GM18868 (cell line): ENCODE measurements at regions not wholly inside any gene's neighbourhood (a gene's known extent, or its start where the extent isn't known, plus 50 kb on each side); places are given as distances from the start of the nearest gene placed in this dataset.
A peak's percentile ranks its signal among the peaks of the same experiment; 100 is the strongest.
"Not testable (repeated sequence)": the region's sequence is repeated elsewhere in the genome, so short reads cannot be mapped to it uniquely, and the experiment has no call there.

Source experiments
- ATAC-seq: cut with Tn5 transposase; IDR thresholded peaks from one replicate; pipeline ENCODE4 v1.9.1; 2021; ENCODE audit warnings: mild to moderate bottlenecking, moderate library complexity; ENCODE audit not compliant: unreplicated experiment

DNA sequence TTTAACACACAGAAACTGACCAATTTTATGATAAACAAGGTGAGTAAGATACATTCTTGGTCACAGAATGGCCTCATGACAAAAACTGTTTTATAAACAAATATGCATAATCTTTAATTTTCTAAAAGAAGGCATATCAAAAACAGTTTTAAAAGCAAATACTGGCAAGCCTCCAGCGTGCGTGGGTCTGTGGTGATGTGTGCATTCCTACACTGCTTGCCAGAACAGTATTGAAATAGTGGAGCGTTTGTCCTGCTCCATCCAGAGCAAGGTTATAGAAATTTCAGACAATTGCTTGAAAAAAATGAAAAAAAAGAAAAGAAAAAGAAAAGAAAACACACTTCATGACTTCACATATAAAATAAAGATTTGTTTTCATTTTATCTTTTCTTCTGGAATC is 140.9 kb downstream of the MZT1 start:
- ATAC-seq: no peak

DNA sequence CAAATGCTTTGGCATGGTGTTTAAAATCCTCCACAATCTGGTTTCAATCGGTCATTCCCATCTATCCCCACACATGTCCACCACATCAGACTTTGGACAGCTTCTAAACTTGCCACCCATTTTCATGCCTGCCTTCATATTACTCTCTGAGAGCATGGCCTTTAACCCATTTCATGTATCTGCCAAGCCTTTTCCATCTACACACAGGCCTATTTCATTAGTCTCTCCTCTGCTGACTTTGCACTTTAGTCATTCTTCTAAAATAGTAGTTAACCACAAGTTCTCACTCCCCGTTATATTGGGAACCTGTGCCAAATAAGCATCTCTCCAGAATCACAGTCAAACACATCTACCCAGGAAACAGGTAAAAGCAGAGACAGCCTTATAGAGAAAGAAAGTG is 142.2 kb downstream of the MZT1 start:
- ATAC-seq: no peak

DNA sequence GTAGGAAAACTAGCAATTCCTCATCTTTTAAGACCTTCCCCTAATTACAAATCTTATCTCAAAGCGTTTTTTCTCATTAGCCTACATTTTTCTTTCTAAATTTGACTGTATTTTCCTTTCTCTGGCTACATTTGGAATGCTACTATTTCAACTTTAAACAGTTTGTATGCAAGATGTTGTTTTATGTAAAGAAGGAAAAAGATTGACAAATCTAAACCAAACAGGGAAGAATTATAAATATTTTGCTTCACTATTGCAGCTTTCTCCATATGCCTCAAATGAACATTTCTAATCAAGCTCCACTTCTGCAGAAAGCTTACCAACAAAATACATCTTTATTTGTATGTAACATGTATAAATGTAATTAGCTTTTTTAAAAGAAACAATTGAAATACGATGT is 156.2 kb downstream of the MZT1 start:
- ATAC-seq: no peak

DNA sequence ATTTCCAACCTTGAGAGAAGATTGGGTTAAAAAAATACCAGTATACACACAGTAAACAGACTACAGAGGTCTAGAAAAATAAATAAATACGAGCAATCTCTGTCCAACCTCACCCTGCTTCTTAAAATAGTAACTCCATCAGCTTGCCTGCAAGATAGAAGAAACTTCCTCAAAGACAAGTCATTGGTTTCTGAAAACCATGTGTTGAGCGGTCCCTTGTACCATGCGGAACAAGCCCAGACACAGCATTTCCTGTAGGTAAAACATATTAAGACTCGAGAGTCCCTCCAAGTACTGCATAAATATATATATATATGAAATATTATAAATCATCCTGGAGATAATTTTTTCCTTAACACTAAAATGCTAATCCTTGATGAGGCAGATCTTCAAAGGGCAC is 157.4 kb downstream of the MZT1 start:
- ATAC-seq: peak; percentile 47

DNA sequence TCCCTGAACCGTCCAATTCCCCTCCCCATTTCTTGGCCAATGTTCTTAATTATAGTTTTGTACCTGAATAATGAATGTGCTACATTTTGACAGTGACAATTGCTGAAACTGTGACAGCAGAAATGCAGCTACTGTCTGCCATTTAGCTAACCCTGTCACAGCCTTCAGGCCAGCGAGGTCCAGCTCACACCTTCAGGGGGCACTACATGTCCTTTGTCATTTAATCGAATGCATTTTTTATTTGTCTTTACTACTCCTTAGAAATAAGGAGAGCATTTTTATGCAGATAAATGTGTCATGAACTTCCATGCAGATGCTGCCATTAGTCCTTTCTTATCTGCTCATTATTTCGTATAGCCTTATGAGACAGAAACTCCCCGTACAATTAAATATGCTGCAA is 159.9 kb downstream of the MZT1 start:
- ATAC-seq: no peak

DNA sequence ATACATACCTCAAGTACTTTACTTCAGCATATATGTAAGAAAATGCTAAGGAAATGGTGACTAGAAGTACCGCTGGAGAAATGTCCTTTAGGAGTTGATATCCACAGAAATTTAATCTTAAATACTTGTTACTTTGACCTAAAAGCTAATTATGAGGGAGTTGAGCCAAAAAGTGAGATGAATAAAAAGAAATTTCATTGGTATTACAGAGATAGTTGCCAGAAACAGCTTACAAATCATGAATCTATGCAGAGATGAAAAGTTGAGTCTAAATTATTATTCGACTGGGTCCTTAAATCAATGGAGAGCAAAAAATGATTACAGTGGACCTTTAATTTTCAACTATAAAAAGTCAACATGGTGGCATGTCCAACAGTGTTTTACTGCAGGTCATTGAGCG is 160.9 kb downstream of the MZT1 start:
- ATAC-seq: no peak

DNA sequence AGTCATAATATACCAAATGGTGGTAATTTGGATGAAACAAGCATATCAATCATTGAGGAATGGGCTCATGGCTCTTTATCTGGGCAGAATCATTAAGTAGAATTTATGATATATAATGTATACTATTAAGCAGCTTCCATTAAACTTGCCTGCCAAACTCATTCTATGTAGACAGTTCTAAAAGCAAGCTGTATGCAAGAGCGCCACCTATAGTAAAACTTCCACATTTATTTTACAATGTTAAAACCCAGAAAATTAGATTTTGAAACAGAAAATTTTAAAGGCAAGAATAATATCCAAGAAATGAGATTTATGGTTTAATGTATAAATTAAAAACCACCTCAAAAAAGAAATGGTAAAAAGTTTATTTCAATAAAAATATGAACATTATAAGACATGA is 161.5 kb downstream of the MZT1 start:
- peak; percentile 56 for ATAC-seq

DNA sequence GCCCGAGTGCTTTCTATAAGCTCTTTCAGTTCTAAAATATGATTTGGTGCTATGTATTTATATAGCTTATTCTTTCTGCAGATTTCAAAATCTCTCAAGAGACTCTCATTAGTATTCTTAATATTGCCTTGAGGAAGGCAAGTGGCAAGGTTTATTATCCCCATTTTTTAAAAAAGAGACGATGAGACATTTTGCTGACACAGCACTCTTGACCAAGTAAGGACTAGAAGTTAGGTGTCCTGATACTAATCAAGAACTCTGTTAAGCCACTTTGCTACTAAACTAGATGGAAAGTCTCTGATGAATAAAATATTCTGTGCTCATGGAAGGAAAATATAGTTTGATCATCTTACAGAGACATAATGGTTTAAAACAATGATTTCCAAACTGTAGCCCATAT is 164.7 kb downstream of the MZT1 start:
- no peak for ATAC-seq

DNA sequence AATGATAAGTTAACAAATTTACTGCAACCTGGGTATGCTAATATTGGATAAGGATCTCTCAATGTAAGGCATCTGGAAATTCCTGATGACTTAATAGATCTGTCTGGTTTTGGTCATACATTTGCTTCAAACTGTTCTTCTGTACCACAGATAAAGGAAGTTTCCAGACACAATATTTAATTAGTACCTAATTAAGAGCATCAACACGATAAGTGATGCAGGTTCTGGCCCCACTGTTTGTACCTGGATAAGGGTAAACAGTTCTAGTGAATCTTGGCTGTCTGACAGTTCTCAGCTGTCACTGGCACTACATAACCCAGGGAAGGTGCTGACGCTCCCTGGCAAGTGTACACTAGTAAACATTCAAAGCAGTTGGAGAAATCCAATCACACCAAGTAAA is 165.6 kb downstream of the MZT1 start:
- no peak for ATAC-seq

DNA sequence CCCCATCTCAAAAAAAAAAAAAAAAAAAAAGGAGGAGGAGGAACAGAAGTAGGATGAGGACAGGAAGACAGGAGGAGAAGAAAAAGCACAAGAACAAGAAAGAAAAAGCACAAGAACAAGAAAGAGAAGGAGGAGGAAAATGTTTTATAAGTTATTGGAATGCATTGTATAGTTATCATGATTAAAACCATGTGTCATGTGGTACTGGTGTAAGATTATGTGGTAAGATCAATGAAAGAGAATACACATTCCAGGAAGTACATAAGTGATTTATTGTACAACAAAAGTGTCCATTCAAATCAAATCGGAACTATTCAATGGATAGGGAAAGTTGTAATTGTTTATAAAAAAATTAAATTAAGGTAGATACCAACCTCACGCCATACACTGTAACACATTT is 167.7 kb downstream of the MZT1 start:
- no peak for ATAC-seq

DNA sequence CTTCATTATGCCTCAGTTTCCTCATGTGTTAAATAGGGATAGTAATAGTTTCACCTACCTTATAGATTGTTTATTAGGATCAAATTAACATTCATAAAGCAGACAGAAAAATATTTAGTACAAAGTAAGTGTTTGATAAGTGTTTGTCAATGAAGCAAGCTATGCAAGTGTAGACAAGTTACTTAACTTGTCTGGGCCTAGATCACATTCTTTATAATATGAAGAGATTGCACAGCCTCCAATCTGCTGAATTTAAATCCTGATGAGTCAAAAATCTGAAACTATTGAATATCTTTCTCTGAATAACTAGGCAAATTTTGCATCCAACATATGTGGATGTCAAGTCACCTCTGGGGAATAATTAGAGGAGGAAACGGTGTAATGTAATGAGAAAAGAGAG is 170.5 kb downstream of the MZT1 start:
- no peak for ATAC-seq

DNA sequence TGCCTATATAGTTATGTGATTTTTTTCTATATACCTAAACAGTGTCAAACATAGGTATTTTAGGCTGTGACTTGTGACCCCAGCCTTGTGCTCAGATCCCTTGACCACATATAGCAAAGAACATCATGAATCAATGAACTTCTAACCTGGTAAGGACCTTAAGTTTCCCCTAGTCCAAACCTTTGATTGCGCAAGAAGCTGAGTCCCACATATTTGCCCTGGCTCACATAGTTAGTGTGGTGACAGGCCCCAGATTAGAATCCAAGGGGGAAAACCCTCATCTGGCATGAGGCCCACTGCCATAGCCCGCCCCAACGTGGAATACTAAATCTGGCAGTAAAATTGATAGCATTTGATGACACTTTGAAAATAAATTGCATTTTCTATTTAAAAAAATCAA is 171.8 kb downstream of the MZT1 start:
- no peak for ATAC-seq

DNA sequence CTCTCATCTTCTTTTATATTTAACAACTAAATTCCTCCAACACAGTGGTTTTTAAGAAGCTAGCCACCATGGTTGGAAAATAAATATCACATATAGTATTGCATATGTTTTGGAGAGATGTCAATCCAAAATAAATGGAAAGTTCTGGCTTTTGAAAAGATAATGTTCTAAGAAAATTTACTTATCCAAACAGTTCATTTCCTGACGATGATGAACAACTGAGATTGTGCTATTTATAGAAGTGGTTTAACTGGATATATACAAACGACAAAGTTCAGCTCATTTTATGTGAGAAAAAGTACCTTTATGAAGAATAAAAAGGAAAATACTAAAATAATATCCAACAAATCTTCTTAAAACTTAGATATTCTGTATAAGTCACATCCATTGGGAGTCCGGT is 174.7 kb downstream of the MZT1 start:
- no peak for ATAC-seq

DNA sequence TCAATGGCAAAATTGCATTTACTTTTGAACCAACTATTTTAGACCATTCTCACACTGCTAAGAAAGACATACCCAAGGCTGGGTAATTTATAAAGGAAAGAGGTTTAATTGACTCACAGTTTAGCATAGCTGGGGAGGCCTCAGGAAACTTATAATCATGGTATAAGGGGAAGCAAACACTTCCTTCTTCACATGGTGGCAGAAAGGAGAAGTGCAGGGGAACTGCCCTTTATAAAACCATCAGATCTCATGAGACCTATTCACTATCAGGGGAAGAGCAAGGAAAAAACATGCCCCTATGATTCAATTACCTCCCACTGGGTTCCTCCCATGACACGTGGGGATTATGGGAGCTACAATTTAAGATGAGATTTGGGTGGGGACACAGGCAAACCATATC is 181.5 kb downstream of the MZT1 start:
- ATAC-seq: not testable (repeated sequence)

DNA sequence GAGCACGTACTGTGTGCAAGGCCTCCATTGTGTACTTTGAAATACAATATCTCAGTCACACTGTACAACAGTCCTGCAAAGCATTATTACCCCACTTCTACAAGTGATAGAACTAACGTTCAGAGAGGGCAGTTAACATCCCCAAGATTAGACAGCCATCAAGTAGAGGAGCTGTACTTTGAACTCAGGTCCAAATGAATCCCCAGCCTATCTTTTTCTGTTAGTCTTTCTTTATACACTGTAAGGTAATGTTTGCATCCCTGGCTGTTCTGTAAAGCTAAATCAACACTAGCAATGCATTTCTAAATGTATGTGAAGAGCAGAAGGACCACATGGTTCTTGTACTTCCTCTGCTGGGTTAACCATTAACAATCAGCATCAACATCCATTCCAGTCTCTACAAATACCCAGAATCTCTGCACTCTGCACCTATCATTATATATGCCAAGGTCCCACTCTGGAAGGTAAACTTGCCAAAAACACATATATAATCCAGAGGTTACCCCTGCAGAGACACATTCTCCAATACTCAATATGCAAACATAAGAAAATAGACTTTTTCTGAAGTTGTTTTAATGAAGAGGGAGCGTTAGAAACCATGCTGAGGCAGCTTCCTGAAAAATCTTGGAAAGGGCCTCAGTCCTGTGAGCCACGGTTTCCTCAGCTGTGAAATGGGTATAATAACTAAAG is 182.3 kb downstream of the MZT1 start:
- ATAC-seq: no peak

DNA sequence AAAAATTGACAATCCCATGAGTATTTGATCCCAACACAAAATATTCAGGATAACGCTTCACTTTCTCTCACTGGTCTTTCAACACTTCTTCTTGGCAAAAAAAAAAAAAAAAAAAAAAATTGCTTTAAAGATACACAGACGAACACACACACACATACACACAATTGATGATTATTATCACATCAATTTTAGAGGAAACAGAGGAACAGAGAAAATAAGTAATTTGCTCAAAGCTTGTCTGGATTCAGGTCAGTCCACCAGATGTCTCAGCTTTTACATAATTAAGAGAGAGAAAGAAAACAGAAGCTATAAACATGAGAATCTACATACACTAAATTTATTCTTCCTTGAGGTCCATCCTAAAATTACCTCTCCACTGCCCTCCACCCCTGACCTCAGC is 183.4 kb downstream of the MZT1 start:
- ATAC-seq: no peak

DNA sequence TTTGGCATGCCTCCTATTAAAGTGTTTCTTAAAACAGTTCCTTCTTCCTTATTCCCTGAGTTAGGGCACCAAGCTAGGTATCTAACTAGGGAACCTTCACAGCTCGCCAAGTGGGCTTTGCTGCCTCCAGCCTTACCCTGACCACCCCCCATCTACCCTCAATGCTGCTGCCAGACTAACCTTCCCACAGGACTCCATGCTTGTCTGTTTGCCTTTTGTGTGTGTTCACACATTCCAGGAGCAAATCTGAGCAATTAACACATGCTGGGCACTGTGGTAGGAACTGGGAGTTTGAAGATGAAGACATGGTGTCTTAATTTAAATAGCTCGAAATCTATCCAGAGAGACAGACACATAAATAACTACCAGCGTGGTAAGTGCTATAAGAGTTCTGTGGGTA is 185.2 kb downstream of the MZT1 start:
- ATAC-seq: no peak

DNA sequence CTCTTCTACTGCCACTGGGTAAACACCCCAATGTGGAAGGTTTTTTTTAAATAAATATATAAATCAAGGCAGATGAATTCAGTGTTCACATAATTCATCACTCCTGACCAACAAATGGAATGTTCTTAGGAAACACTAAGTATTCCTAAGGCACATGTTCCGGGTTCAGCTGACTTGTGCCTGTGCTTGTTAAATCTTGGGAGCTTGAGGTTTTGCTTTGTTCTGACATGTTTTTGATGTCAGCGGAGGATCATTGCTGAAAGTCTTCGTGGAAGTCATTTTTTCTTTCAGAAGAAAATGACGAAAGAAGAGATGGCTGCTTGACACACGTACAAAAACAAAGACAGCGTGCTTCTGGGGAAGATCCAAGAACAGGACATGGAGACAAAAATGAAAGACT is 185.8 kb downstream of the MZT1 start:
- ATAC-seq: no peak

DNA sequence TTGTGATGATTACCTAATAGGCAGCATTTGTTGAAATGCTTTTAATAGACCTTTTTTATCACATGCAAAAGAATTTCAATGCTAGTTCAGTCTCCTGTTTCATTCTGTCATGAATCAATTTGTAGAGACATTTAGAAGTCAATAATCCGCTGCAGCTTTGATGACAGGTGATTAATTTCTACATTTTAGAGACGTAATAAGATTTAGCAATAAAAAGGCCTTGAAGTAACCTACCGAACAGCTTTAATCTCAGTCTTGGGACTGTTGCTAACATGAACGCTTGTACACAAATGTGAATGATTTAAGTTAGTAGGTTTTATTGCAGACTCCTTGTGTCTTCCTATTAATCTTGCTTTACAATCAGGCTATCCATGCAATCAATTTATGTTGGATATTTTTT is 186.5 kb downstream of the MZT1 start:
- no peak for ATAC-seq

DNA sequence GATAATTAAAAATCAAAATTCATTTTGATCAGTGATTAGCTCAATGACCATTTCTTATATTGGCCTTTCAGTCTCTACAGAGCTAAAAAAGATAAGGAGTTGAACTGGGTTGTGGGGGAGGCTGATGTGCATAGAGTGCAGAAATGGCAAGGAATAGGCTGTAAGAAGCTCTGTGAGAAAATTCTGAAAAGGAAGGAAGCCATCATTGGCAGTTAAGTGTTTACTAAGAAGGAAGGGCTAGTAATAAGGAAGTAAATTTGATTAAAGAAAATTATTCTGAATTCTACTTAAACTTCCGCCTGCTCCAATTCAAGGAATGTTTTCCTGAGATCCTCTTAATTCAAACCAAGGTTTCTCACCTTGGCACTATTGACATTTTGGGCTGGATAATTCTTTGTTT is 187.5 kb downstream of the MZT1 start:
- ATAC-seq: no peak

DNA sequence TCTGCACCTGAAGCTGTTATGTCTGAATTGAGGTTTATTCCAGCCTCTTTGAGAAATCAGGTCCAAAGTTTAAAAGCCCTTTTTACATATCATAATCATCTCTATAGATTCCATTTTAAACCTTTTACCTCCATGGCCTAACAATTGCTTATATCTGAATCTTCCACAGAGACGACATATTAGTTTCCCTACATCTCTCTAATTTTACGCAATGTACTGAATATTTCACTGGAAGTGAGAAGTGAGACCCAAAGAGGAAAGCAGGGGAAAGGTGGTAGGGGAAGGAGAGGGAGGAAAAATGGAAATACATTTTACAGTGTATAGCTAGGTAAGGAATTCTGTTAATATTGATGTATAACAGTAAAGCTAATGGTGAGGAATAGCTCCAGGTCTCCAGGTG is 189.6 kb downstream of the MZT1 start:
- ATAC-seq: no peak

DNA sequence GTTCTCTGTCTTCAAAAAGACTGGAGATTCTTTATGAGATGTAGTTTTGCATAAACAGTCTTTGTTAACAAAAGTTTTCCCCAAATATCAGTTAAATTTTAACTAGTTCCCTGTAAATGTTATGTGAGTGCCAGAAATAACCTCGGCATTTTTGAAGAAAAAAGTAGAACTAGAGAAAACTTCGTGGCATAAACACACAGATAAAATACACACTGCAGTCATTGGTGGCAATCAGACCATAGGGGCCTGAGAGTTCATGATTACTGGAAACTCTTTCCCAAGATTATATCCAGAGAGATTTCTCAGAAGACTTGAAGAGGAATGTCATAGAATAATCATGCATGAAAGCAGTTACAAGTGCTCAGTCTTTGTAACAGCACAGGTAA is 190.0 kb downstream of the MZT1 start:
- ATAC-seq: no peak

DNA sequence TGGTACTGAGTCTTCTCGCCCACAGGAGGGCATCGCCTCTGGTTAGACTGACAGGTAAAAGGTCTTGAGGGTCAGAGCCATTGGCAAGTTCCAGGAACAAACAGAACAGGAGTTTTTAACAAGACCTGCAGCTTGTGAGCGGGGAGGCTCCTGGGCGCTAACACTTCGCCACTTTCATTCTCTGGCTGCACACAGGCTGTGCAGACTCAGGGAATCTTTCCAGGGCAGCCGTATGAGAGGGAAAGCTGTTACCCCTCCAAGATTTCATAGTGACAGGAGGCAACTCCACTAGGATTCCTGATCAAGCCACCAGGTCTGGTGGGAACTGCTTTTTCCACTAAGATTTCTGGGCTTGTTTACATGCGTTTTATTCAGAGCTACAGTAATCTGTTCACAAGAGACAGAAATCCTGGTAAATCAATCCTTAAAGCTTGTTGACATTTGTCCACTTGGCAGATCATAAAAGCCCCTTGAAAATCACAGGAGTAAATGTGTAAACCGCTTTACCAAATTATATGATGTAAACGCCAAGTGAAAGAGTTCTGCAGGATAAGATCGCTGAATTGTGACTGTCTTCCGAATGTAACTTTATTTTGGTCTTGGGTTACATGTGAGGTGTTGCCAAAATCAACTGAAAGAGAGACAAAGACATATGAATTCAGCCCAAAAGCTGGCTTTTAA is 190.6 kb downstream of the MZT1 start:
- ATAC-seq: no peak
